ENCODE measurements at regions not wholly inside any gene's neighbourhood (a gene's known extent, or its start where the extent isn't known, plus 50 kb on each side); places are given as distances from the start of the nearest gene placed in this dataset.
A peak's percentile ranks its signal among the peaks of the same experiment; 100 is the strongest.
"Not testable (repeated sequence)": the region's sequence is repeated elsewhere in the genome, so short reads cannot be mapped to it uniquely, and the experiment has no call there.

- TF ChIP-seq CTCF (IDR thresholded peaks at IDR 0.05; ENCODE audit: insufficient read depth, missing control alignments), result no peak
- DNase-seq (ENCODE audit: insufficient read length, low spot score) (no peak), FAIRE-seq (no peak)
Measured at GRCh38 chr4:37754410-37755185, 68.4 kb upstream of the RELL1 start.

- no peak for TF ChIP-seq CTCF (IDR thresholded peaks at IDR 0.05; ENCODE audit: insufficient read depth, missing control alignments)
- DNase-seq (ENCODE audit: insufficient read length, low spot score), result no peak
- FAIRE-seq, result no peak
Measured at GRCh38 chr4:37749398-37749988, 63.3 kb upstream of the RELL1 start.

GRCh38 chr4:37748485-37748884 is 62.3 kb upstream of the RELL1 start:
- DNase-seq (ENCODE audit: insufficient read length, low spot score), result no peak
- TF ChIP-seq CTCF (IDR thresholded peaks at IDR 0.05; ENCODE audit: insufficient read depth, missing control alignments), result no peak
- peak; percentile 6 for FAIRE-seq

- DNase-seq (ENCODE audit: insufficient read length, low spot score) (no peak), FAIRE-seq (no peak)
- no peak for TF ChIP-seq CTCF (IDR thresholded peaks at IDR 0.05; ENCODE audit: insufficient read depth, missing control alignments)
Measured at GRCh38 chr4:37747772-37748330, 61.7 kb upstream of the RELL1 start.

GRCh38 chr4:37746852-37747251 is 60.7 kb upstream of the RELL1 start:
- not testable (repeated sequence) for DNase-seq (ENCODE audit: insufficient read length, low spot score)

GRCh38 chr4:37745946-37746345 is 59.8 kb upstream of the RELL1 start:
- TF ChIP-seq CTCF (IDR thresholded peaks at IDR 0.05; ENCODE audit: insufficient read depth, missing control alignments), result no peak
- no peak for FAIRE-seq
- DNase-seq (ENCODE audit: insufficient read length, low spot score), result no peak

More at GRCh38 chr4:37746852-37747251, 60.7 kb upstream of the RELL1 start:
- FAIRE-seq, result not testable (repeated sequence)

- no peak for FAIRE-seq
- no peak for DNase-seq (ENCODE audit: insufficient read length, low spot score)
- no peak for TF ChIP-seq CTCF (IDR thresholded peaks at IDR 0.05; ENCODE audit: insufficient read depth, missing control alignments)
Measured at GRCh38 chr4:37742149-37742548, 56.0 kb upstream of the RELL1 start.
